ENCODE measurements at regions not wholly inside any gene's neighbourhood (a gene's known extent, or its start where the extent isn't known, plus 50 kb on each side); places are given as distances from the start of the nearest gene placed in this dataset.
"Not testable (repeated sequence)": the region's sequence is repeated elsewhere in the genome, so short reads cannot be mapped to it uniquely, and the experiment has no call there.

- no peak for DNase-seq (ENCODE audit: low read depth)
- no peak overlapping the region for H3K4me3 ChIP-seq (ENCODE audit: low read depth, low read length)
- TF ChIP-seq CTCF (IDR thresholded peaks at IDR 0.05; ENCODE audit: control insufficient read depth, extremely low read depth, insufficient read depth) = no peak
Observed at GRCh38 chr21:15291621-15292266, 226.9 kb upstream of the NRIP1 start.

GRCh38 chr21:15293240-15293639 is 228.4 kb upstream of the NRIP1 start:
- no peak overlapping the region for H3K4me3 ChIP-seq (ENCODE audit: low read depth, low read length)
- no peak for TF ChIP-seq CTCF (IDR thresholded peaks at IDR 0.05; ENCODE audit: control insufficient read depth, extremely low read depth, insufficient read depth)
- no peak for DNase-seq (ENCODE audit: low read depth)

GRCh38 chr21:15295875-15296274 is 231.1 kb upstream of the NRIP1 start:
- TF ChIP-seq CTCF (IDR thresholded peaks at IDR 0.05; ENCODE audit: control insufficient read depth, extremely low read depth, insufficient read depth) = no peak
- no peak overlapping the region for H3K4me3 ChIP-seq (ENCODE audit: low read depth, low read length)
- no peak for DNase-seq (ENCODE audit: low read depth)

- no peak overlapping the region for H3K4me3 ChIP-seq (ENCODE audit: low read depth, low read length)
- no peak for DNase-seq (ENCODE audit: low read depth)
- no peak for TF ChIP-seq CTCF (IDR thresholded peaks at IDR 0.05; ENCODE audit: control insufficient read depth, extremely low read depth, insufficient read depth)
Observed at GRCh38 chr21:15297824-15298223, 233.0 kb upstream of the NRIP1 start.

- DNase-seq (ENCODE audit: low read depth) = no peak
- H3K4me3 ChIP-seq (ENCODE audit: low read depth, low read length) = no peak overlapping the region
- TF ChIP-seq CTCF (IDR thresholded peaks at IDR 0.05; ENCODE audit: control insufficient read depth, extremely low read depth, insufficient read depth) = no peak
Observed at GRCh38 chr21:15298306-15298705, 233.5 kb upstream of the NRIP1 start.

- H3K4me3 ChIP-seq (ENCODE audit: low read depth, low read length); DNase-seq (ENCODE audit: low read depth): not testable (repeated sequence)
Observed at GRCh38 chr21:15298755-15299154, 234.0 kb upstream of the NRIP1 start.

- no peak for TF ChIP-seq CTCF (IDR thresholded peaks at IDR 0.05; ENCODE audit: control insufficient read depth, extremely low read depth, insufficient read depth)
- H3K4me3 ChIP-seq (ENCODE audit: low read depth, low read length) = no peak overlapping the region
- no peak for DNase-seq (ENCODE audit: low read depth)
Observed at GRCh38 chr21:15300131-15300530, 235.3 kb upstream of the NRIP1 start.
